Fibroblast of lung (primary cell): ENCODE measurements at regions not wholly inside any gene's neighbourhood (a gene's known extent, or its start where the extent isn't known, plus 50 kb on each side); places are given as distances from the start of the nearest gene placed in this dataset.

ENCODE experiments used
- DNase-seq, 2 donors: peaks; one replicate each; pipeline versions ENCODE4 v3.0.0 to v3.0.0-alpha.2; 2010; ENCODE audit warnings: low read depth in 2 of 2
- H2AFZ ChIP-seq: 2 replicates; pipeline ENCODE4 v1.5.1; 2012; ENCODE audit warnings: low read length, control low read depth, inconsistent platforms
- H3K27ac ChIP-seq: 2 replicates; pipeline ENCODE4 v1.5.1; 2011; ENCODE audit warnings: low read length, control low read depth; ENCODE audit not compliant: insufficient read depth
- H3K27me3 ChIP-seq: 2 replicates; pipeline ENCODE4 v1.5.1; 2011; ENCODE audit warnings: mild to moderate bottlenecking, low read length; ENCODE audit not compliant: control insufficient read depth, insufficient read depth
- H3K36me3 ChIP-seq: 2 replicates; pipeline ENCODE4 v1.5.1; 2011; ENCODE audit warnings: low read length; ENCODE audit not compliant: control insufficient read depth, insufficient read depth
- H3K4me1 ChIP-seq: 2 replicates; pipeline ENCODE4 v1.5.1; 2011; ENCODE audit warnings: low read length; ENCODE audit not compliant: control insufficient read depth, insufficient read depth; ENCODE audit errors: extremely low read depth
- H3K4me2 ChIP-seq: 2 replicates; pipeline ENCODE4 v1.5.1; 2011; ENCODE audit warnings: low read length, control low read depth; ENCODE audit not compliant: insufficient read depth; ENCODE audit errors: extremely low read depth
- H3K4me3 ChIP-seq, 4 experiments: fragments of 200-600 bp in 1 of 4; sonication (generic) in 1 of 4; replicated peaks in 1 of 4; 2 replicates each; pipeline ENCODE4 v1.5.1; 2011 to 2016; ENCODE audit warnings: low read length in 4 of 4, low read depth in 3 of 4, mild to moderate bottlenecking in 3 of 4, control low read depth in 2 of 4, inconsistent platforms in 1 of 4, mixed read lengths in 1 of 4; ENCODE audit not compliant: insufficient read depth in 1 of 4; ENCODE audit errors: control extremely low read depth in 1 of 4
- H3K79me2 ChIP-seq: 2 replicates; pipeline ENCODE4 v1.5.1; 2012; ENCODE audit warnings: mild to moderate bottlenecking, low read length, inconsistent platforms; ENCODE audit not compliant: control insufficient read depth, insufficient read depth
- H3K9ac ChIP-seq: 2 replicates; pipeline ENCODE4 v1.5.1; 2011; ENCODE audit warnings: mild to moderate bottlenecking, low read length, control low read depth; ENCODE audit not compliant: insufficient read depth
- H3K9me3 ChIP-seq: 2 replicates; pipeline ENCODE4 v1.5.1; 2012; ENCODE audit warnings: low read depth, low read length; ENCODE audit not compliant: control insufficient read depth, insufficient read depth
- H4K20me1 ChIP-seq: 2 replicates; pipeline ENCODE4 v1.5.1; 2011; ENCODE audit warnings: low read length; ENCODE audit not compliant: control insufficient read depth, insufficient read depth; ENCODE audit errors: extremely low read depth
- EZH2 ChIP-seq: IDR thresholded peaks from 2 replicates; pipeline ENCODE4 v1.5.1; 2012; ENCODE audit warnings: low read length, control low read depth, mild to moderate bottlenecking; ENCODE audit errors: missing control alignments
- TF ChIP-seq, protein P1 (sequence below), 2 donors: IDR thresholded peaks in 1 of 2; conservative IDR thresholded peaks in 1 of 2; 1 replicate in 1 of 2; 2 replicates in 1 of 2; pipeline ENCODE4 v1.5.1; 2011 to 2012; ENCODE audit warnings: low read length in 2 of 2, control low read depth in 1 of 2, inconsistent platforms in 1 of 2, low read depth in 1 of 2, mild to moderate bottlenecking in 1 of 2

DNA sequence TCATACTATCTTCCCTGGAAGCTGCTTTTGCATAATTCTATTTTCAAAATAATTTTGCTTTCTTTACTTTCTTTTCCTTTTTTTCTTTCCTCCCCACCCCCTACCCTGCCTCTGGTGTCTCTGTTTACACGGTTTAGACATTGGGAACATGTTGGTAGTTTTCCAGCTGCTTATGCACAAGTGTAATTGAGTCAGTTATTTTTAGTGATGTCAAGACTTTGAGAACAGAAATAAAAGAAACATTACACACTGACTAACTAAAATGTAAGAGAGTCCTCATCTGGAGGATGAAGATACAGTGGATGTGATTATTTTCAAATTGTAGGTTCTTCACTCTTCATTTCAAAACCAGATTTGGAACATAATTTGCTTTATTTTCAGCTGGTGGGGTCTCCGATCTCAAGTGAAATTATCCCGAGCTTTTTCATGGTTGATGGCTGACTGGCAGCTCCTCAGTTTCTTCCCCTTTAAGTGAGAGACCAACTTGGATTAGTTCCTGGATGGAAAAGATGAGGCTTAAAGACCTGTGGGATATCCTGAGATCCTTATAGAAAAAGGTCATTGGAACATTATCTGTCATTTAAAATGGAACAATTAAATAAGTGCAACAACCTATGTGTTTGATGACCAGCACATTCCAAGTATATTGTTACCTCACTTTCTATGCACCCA is 154.4 kb upstream of the ZNF462 start:
- Histone ChIP-seq H3K4me3 (no peak overlapping the region), H3K4me2 (no peak overlapping the region), H3K9me3 (no peaks in the 10 kb centered on the region), H3K79me2 (no peaks in the 10 kb centered on the region), H3K36me3 (no peaks in the 10 kb centered on the region), H3K27ac (no peak overlapping the region), H3K4me1 (no peaks in the 10 kb centered on the region), H2AFZ (no peak overlapping the region), H3K9ac (no peak overlapping the region), H3K27me3 (no peaks in the 10 kb centered on the region), H4K20me1 (no peaks in the 10 kb centered on the region)
- peak; percentile 13 to 57 for DNase-seq
- no peak for TF ChIP-seq EZH2
- TF ChIP-seq, protein P1, sequence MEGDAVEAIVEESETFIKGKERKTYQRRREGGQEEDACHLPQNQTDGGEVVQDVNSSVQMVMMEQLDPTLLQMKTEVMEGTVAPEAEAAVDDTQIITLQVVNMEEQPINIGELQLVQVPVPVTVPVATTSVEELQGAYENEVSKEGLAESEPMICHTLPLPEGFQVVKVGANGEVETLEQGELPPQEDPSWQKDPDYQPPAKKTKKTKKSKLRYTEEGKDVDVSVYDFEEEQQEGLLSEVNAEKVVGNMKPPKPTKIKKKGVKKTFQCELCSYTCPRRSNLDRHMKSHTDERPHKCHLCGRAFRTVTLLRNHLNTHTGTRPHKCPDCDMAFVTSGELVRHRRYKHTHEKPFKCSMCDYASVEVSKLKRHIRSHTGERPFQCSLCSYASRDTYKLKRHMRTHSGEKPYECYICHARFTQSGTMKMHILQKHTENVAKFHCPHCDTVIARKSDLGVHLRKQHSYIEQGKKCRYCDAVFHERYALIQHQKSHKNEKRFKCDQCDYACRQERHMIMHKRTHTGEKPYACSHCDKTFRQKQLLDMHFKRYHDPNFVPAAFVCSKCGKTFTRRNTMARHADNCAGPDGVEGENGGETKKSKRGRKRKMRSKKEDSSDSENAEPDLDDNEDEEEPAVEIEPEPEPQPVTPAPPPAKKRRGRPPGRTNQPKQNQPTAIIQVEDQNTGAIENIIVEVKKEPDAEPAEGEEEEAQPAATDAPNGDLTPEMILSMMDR (conservative IDR thresholded peaks at IDR 0.05 in 1 of 2, IDR thresholded peaks at IDR 0.05 in 1 of 2; ENCODE audit: low read depth in 1 of 2, low read length in 2 of 2) = no peak

DNA sequence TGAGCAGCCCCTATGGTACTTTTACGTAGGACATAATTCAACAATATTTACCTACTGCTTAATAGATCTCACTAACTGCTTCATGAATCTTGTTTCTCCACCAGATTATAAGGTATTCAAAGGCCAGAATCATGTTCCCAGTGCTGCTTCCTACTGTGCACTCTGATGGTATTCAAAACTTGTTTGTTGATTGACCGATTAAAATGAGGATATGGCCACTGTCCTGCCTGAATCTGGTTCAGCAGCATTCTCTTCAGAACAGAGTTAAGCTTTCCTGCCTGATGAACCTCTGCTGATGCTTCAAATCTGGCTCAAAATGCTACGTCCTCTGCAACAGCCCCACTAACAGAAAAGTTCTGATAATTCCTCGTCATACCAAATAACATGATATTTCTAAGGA is 150.7 kb upstream of the ZNF462 start:
- Histone ChIP-seq H2AFZ (no peak overlapping the region), H3K4me1 (peaks cover 1% of the 10 kb centered on the region), H3K79me2 (no peaks in the 10 kb centered on the region), H3K27me3 (no peaks in the 10 kb centered on the region), H3K27ac (no peak overlapping the region), H3K9ac (no peak overlapping the region), H3K4me2 (no peak overlapping the region), H4K20me1 (no peaks in the 10 kb centered on the region), H3K4me3 (no peak overlapping the region), H3K9me3 (no peaks in the 10 kb centered on the region), H3K36me3 (no peaks in the 10 kb centered on the region)
- TF ChIP-seq EZH2 = no peak
- TF ChIP-seq, protein P1 (conservative IDR thresholded peaks at IDR 0.05 in 1 of 2, IDR thresholded peaks at IDR 0.05 in 1 of 2; ENCODE audit: low read depth in 1 of 2, low read length in 2 of 2) = no peak
- no peak for DNase-seq

DNA sequence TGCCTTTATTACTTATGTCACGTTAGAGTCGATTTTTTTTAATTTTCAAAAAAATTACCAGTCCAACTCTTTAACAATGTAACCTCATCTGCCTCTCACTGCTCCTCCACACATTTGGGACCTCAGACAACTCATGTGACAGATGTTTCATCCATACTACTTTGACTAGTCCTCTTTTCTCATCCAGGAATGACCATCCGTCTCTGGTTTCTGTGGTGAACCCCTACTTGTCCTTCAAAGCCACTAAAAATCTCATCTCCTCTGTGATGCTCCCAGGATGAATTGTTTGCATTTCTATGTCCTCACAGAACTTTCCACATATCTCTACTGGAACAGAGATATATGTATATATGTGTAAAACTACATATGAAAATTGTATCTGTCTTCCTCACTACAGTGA is 149.8 kb upstream of the ZNF462 start:
- H3K9me3 ChIP-seq = no peaks in the 10 kb centered on the region

More for the DNA sequence above, 149.8 kb upstream of the ZNF462 start:
- DNase-seq = no peak
- Histone ChIP-seq H3K4me1 (peaks cover 6% of the 10 kb centered on the region), H3K4me3 (no peak overlapping the region), H3K4me2 (no peak overlapping the region), H3K9ac (no peak overlapping the region), H3K27ac (no peak overlapping the region), H2AFZ (no peak overlapping the region), H3K79me2 (no peaks in the 10 kb centered on the region), H4K20me1 (no peaks in the 10 kb centered on the region), H3K36me3 (no peaks in the 10 kb centered on the region), H3K27me3 (no peaks in the 10 kb centered on the region)
- TF ChIP-seq EZH2 = no peak
- TF ChIP-seq, protein P1 (conservative IDR thresholded peaks at IDR 0.05 in 1 of 2, IDR thresholded peaks at IDR 0.05 in 1 of 2; ENCODE audit: low read depth in 1 of 2, low read length in 2 of 2) = no peak
